VCaP (cell line): ENCODE measurements at regions not wholly inside any gene's neighbourhood (a gene's known extent, or its start where the extent isn't known, plus 50 kb on each side); places are given as distances from the start of the nearest gene placed in this dataset.

Experiments used
- H3K27ac ChIP-seq: fragments of 450-650 bp; 2 replicates; pipeline ENCODE4 v1.5.1; 2017
- CTCF ChIP-seq: fragments of 450-650 bp; conservative IDR thresholded peaks from 2 replicates; pipeline ENCODE4 v1.5.1; 2017; ENCODE audit warnings: mild to moderate bottlenecking, moderate library complexity

- H3K27ac ChIP-seq: no peak overlapping the region
- no peak for TF ChIP-seq CTCF
These were observed 109.7 kb upstream of the IER5L start for GRCh38 chr9:129287619-129288305.

DNA sequence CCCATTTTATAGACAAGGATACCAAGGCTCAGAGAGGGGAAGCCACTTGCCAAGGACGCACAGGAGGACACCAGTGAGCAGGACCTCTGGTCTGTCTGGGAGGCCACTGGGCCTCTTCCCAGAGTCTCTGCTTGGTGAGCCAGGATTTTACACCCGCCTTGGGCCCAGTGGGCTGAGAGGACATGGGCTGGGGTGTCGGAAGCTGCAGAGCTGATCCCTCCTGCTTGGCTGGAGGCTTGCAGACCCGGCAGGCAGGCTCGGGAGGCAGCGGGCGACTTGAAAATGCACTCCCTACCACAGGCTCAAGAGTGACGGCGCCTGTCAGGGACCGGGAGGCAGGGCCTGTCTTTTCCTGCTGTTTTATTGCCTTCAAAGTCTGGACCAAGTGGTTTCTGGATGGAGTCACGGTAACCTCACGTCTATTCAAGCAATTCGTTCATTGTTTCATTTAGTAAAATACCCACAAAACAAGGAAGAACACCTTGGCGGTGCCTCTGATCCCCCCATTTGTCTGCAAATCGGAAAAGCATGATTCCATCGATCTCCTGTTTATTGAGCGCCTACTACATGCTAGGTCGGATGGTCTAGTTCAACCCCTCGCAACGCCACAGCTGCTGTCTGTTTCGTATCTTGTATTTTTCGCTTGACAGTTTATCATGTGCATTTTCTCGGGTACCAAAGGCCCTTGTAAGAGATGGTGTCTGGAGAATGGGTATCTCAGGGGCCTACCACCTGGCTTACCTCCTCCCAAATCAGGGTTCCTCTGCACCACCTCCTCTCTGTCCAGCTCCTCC is 108.1 kb upstream of the IER5L start:
- no peak for TF ChIP-seq CTCF
- no peak overlapping the region for H3K27ac ChIP-seq

- TF ChIP-seq CTCF: no peak
- no peak overlapping the region for H3K27ac ChIP-seq
These were observed 107.3 kb upstream of the IER5L start for GRCh38 chr9:129285382-129285781.

DNA sequence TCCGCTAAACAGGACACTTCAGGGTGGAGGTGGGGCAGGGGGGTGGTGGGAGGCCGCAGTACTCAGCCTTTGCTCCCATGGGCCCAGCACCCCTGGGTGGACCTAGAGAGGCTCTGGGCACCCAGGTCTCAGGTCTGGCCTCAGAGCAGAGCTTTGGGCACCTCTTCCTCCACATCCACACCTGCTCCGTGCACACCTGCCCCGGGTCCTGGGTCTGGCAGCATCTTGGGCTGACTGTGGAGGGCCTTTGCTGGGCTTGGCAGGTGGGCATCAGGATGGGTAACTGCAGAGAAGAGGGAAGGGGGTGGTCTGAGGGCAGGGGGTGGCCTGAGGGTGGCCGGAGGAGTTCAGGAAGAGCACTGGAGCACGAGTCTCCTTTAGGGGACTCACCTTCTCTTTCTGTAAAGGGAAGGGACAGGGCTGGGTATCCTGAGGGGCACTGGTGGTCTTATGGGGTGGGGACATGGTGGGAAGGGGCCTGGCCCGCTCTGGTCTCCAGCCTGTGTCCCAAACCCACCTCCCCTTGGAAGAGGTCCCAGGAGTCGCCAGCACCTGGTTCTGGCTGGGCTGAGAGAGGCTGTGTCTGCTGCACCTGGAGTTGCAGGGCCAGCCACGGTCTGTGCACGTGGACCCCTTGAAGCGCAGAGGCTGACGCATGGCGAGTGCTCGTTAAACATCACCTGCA is 106.7 kb upstream of the IER5L start:
- H3K27ac ChIP-seq: no peak overlapping the region
- TF ChIP-seq CTCF: no peak

GRCh38 chr9:129283705-129284606 is 105.9 kb upstream of the IER5L start:
- no peak for TF ChIP-seq CTCF
- no peak overlapping the region for H3K27ac ChIP-seq

DNA sequence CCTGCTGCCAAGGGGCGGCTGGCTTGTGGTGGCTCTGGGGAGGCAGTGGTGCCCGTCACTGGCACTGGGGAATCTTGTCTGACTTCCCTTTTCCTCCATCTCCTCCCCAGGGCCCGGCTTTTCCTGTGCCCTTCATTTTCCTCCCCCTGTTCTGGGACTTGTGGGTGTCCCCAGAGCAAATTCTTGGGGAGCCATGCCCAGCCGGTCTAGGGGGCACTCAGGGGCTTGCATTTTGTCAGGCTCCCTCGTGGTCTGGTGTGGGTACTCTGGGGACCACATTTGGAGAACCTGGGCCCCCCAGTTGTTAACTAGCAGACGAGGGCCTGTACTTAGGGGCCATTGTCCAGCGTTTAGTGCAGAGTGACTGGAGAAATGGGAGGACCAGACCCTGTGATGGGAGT is 105.2 kb upstream of the IER5L start:
- TF ChIP-seq CTCF: no peak

More for the DNA sequence above, 105.2 kb upstream of the IER5L start:
- no peak overlapping the region for H3K27ac ChIP-seq
